GM12872 (cell line): ENCODE measurements at regions not wholly inside any gene's neighbourhood (a gene's known extent, or its start where the extent isn't known, plus 50 kb on each side); places are given as distances from the start of the nearest gene placed in this dataset.

Experiments used
- TF ChIP-seq, protein P1 (sequence below): IDR thresholded peaks from 3 replicates; pipeline ENCODE4 v1.5.1; 2011; ENCODE audit warnings: low read depth, mild to moderate bottlenecking, low read length, moderate library complexity; ENCODE audit not compliant: insufficient read depth

DNA sequence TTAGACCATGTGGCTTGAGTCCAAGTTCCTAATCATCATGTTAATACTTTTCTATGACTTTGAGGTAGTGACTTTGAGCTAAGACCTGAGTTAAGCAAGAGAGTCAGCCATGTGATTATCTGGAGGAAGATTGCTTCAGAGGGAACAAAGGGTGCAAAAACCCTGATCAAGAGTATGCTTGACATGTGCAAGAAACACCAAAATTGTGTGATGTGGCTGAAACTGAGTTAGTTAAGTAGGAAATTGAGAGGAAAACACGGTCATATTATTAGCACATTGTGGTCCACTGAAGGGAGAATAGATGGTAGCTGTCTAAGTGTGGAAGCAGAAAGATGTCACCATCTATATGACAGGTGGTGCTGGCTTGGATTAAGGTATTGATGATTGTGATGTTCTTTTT, 130.4 kb upstream of the MON1B start:
- TF ChIP-seq, protein P1, sequence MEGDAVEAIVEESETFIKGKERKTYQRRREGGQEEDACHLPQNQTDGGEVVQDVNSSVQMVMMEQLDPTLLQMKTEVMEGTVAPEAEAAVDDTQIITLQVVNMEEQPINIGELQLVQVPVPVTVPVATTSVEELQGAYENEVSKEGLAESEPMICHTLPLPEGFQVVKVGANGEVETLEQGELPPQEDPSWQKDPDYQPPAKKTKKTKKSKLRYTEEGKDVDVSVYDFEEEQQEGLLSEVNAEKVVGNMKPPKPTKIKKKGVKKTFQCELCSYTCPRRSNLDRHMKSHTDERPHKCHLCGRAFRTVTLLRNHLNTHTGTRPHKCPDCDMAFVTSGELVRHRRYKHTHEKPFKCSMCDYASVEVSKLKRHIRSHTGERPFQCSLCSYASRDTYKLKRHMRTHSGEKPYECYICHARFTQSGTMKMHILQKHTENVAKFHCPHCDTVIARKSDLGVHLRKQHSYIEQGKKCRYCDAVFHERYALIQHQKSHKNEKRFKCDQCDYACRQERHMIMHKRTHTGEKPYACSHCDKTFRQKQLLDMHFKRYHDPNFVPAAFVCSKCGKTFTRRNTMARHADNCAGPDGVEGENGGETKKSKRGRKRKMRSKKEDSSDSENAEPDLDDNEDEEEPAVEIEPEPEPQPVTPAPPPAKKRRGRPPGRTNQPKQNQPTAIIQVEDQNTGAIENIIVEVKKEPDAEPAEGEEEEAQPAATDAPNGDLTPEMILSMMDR = no peak

DNA sequence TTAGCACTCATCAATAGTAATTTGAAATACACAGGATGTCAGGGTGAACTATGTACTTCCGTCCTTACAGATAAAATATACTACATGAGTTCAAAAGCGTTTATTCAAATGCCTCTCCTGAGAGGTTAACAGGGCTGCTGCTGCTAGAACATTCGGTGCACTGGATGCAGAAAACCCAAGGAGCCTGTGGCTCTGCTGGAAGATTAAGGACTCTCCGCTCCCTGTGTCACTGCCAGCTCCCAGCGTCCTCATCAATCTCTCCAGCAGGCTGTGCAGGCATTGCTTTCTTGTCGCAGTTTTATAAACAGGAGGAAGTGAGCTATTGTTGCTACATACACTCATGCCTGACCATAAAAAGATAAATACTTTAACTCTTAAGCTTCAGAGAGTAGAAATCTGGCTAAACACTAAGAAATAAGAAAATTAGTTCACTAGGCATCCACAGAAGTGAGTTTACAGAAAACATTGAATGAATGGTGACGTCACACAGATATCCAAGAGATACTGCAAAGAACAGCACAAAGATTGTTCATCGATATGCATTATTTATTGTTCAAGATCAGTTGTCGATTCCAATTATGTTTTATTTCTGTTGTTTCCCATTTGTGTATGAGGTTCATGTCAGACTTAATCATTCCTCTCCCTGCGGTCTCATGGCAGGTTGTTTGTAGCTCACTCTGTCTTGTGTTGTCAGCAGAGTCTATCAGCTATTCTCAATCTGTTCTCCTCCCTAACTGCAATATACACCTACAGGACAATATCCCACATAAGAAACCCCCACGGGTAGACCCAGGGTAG, 127.9 kb upstream of the MON1B start:
- TF ChIP-seq, protein P1 = no peak

DNA sequence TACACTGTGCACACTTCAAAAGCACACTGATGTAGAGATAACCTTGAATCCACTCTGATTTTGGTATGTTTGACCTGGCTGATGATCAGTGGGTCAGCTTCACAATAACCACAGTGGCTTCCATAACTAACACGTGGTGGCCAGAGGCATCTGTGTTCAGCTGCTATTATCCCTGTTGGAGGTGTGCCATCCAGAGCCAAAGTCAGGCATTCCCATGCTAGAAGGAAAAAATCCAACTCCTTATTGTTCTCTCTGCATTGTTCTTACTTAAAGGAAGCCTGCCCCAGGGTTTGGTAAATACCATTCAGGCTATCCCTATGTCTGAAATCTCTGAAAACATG, 127.3 kb upstream of the MON1B start:
- TF ChIP-seq, protein P1 = no peak

DNA sequence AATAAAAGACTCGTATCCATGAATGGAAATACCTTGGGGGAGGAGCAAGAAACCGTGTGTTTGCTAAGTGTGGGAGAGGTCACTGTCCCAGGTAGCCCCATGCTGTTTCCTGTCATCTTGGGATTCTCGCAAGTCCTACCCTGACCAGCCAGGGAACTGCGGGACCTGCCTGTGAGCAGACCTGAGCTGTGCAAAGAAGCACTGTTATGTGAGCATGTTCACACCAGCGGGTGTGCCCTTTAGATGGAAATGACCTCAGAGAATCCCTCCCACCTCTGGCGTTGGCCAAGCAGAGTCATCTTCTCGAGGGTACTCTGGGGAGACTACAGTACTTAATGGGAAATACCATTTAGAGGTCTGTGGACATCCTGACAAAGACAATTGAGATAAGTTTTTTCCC, 127.0 kb upstream of the MON1B start:
- TF ChIP-seq, protein P1 = no peak

DNA sequence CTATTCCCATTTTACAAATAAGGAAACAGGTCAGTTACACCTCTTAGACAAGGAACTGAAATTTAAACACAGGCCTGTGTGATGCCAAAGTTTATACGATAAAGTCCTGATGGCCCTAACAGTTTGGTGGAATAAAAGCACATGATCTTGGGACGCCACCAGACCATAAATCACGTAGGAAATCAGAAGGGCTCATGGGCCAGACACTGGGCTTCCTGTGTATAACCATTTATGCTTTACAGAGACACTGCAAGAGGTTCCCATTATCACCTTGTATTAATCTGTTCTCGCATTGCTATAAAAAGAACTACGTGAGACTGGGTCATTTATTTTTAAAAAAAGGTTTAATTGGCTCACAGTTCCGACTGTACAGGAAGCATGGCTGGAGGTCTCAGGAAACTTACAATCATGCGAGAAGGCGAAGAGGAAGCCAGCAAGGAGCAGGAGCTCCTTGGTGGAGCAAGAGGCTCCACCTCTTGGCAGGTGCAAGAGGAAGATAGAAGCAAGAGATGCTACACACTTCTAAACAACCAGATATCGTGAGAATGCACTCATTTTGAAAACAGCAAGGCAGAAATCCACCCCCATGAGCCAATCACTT, 124.0 kb upstream of the MON1B start:
- TF ChIP-seq, protein P1 = no peak

DNA sequence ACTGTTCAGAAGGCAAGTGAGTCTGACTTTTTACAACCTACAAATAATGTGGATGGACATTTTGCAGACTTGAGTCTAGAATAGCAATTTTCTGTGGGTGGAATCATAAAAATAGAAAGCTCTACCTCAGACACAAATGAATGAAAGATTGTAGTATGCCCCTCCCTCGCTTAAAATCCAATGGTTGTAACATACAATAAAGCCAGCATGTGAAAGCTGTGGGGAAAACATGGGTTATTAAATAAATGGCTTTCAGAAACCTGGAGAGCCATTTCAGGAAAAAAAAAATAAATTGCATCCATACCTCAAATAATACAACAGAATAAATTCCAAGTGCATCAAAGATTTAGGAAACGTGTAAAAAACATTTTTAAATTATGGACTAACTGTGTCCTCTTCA, 123.1 kb upstream of the MON1B start:
- TF ChIP-seq, protein P1 = no peak

DNA sequence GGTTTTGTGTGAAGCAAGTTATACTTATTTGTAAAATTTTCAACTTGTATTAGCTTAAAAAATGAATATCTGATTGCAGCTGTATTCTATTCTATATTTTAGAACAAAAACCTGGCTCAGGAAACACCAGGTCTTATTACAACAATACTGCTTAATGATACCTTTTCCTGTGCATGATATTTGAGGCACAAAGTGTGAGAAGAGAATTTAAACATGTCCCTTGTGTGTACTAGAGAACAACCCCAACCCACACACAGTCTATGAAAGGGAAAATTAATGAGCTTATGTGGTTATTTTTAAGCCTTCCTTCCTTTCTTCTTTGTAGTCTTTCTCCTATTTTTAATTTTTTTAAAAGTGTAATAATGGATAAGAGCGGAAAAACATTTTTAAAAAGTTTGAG, 122.6 kb upstream of the MON1B start:
- TF ChIP-seq, protein P1 = no peak
